OCI-LY3 (cell line): ENCODE measurements at regions not wholly inside any gene's neighbourhood (a gene's known extent, or its start where the extent isn't known, plus 50 kb on each side); places are given as distances from the start of the nearest gene placed in this dataset.

ENCODE experiments used
- H2AFZ ChIP-seq: fragments of 200-600, 300-600 bp; shearing (Covaris generic); 2 replicates; pipeline ENCODE4 v1.6.0; 2014; ENCODE audit warnings: antibody characterized with exemption, low read depth, low read length
- H3K27ac ChIP-seq: fragments of 200-600, 300-600 bp; sonication (generic); 2 replicates; pipeline ENCODE4 v1.5.1; 2014; ENCODE audit warnings: mild to moderate bottlenecking, low read length, moderate library complexity, mixed read lengths
- H3K27me3 ChIP-seq: fragments of 200-600, 300-600 bp; sonication (generic); 2 replicates; pipeline ENCODE4 v1.6.1; 2014; ENCODE audit warnings: low read depth, low read length, mixed read lengths
- H3K36me3 ChIP-seq: fragments of 200-600, 300-600 bp; sonication (generic); replicated peaks from 2 replicates; pipeline ENCODE3; 2014; ENCODE audit warnings: low read depth, low read length, mixed read lengths
- H3K4me1 ChIP-seq: fragments of 300-600, 200-600 bp; sonication (generic); 2 replicates; pipeline ENCODE4 v1.6.1; 2014; ENCODE audit warnings: low read length, mixed read lengths
- H3K4me2 ChIP-seq: fragments of 200-600, 300-600 bp; sonication (generic); 2 replicates; pipeline ENCODE4 v1.6.1; 2014; ENCODE audit warnings: low read length, mixed read lengths
- H3K4me3 ChIP-seq: fragments of 300-600, 200-600 bp; sonication (generic); 2 replicates; pipeline ENCODE4 v1.5.1; 2014; ENCODE audit warnings: antibody characterized with exemption, mild to moderate bottlenecking, low read length, moderate library complexity
- H3K79me2 ChIP-seq: fragments of 300-600, 200-600 bp; shearing (Covaris generic); 2 replicates; pipeline ENCODE4 v1.6.1; 2014; ENCODE audit warnings: mild to moderate bottlenecking, low read length, mixed read lengths
- H3K9ac ChIP-seq: fragments of 300-600, 200-600 bp; shearing (Covaris generic); 2 replicates; pipeline ENCODE4 v1.6.0; 2014; ENCODE audit warnings: mild to moderate bottlenecking, low read length, moderate library complexity
- H3K9me3 ChIP-seq: fragments of 200-600, 300-600 bp; shearing (Covaris generic); 2 replicates; pipeline ENCODE4 v1.6.1; 2014; ENCODE audit warnings: low read length, mixed read lengths; ENCODE audit not compliant: insufficient read depth
- H4K20me1 ChIP-seq: fragments of 200-600, 300-600 bp; sonication (generic); 2 replicates; pipeline ENCODE4 v1.6.1; 2016; ENCODE audit warnings: low read length, mixed read lengths; ENCODE audit not compliant: insufficient read depth
- EZH2phosphoT487 ChIP-seq: fragments of 200-600 bp; shearing (Covaris generic); IDR thresholded peaks from 2 replicates; pipeline ENCODE4 v1.6.1; 2018; ENCODE audit warnings: antibody characterized with exemption, mixed run types, low read depth
- TF ChIP-seq, protein P1 (sequence below): fragments of 200-600, 300-600 bp; sonication (generic); IDR thresholded peaks from 2 replicates; pipeline ENCODE4 v1.5.1; 2014; ENCODE audit warnings: antibody characterized with exemption, low read length, low read depth

GRCh38 chr9:84419031-84419602 is 78.6 kb upstream of the SLC28A3 start:
- Histone ChIP-seq H4K20me1 (no peaks in the 10 kb centered on the region), H3K27ac (no peak overlapping the region), H3K27me3 (no peaks in the 10 kb centered on the region; the same call in 1 of the 2 replicates), H3K4me3 (no peak overlapping the region), H3K9me3 (peaks cover 4% of the 10 kb centered on the region; the same call in 1 of the 2 replicates), H2AFZ (no peak overlapping the region), H3K9ac (no peak overlapping the region), H3K36me3 (no peaks in the 10 kb centered on the region), H3K4me1 (no peaks in the 10 kb centered on the region), H3K4me2 (no peak overlapping the region), H3K79me2 (no peaks in the 10 kb centered on the region)
- TF ChIP-seq, protein P1, sequence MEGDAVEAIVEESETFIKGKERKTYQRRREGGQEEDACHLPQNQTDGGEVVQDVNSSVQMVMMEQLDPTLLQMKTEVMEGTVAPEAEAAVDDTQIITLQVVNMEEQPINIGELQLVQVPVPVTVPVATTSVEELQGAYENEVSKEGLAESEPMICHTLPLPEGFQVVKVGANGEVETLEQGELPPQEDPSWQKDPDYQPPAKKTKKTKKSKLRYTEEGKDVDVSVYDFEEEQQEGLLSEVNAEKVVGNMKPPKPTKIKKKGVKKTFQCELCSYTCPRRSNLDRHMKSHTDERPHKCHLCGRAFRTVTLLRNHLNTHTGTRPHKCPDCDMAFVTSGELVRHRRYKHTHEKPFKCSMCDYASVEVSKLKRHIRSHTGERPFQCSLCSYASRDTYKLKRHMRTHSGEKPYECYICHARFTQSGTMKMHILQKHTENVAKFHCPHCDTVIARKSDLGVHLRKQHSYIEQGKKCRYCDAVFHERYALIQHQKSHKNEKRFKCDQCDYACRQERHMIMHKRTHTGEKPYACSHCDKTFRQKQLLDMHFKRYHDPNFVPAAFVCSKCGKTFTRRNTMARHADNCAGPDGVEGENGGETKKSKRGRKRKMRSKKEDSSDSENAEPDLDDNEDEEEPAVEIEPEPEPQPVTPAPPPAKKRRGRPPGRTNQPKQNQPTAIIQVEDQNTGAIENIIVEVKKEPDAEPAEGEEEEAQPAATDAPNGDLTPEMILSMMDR = peak; percentile 15; the same call in 1 of the 2 replicates
- TF ChIP-seq EZH2phosphoT487 = no peak

GRCh38 chr9:84424931-84425330 is 84.4 kb upstream of the SLC28A3 start:
- TF ChIP-seq, protein P1 = no peak
- TF ChIP-seq EZH2phosphoT487 = no peak
- Histone ChIP-seq H3K27ac (no peak overlapping the region), H3K27me3 (no peaks in the 10 kb centered on the region)

GRCh38 chr9:84432746-84433145 is 92.2 kb upstream of the SLC28A3 start:
- H3K36me3 ChIP-seq = no peaks in the 10 kb centered on the region
- H3K9me3 ChIP-seq = no peaks in the 10 kb centered on the region
- H3K27ac ChIP-seq = no peak overlapping the region
- TF ChIP-seq, protein P1 = no peak
- no peak for TF ChIP-seq EZH2phosphoT487
- H3K9ac ChIP-seq = no peak overlapping the region
- no peaks in the 10 kb centered on the region for H3K79me2 ChIP-seq
- H4K20me1 ChIP-seq = no peaks in the 10 kb centered on the region
- no peak overlapping the region for H3K4me3 ChIP-seq
- H3K4me1 ChIP-seq = no peaks in the 10 kb centered on the region
- no peak overlapping the region for H2AFZ ChIP-seq
- no peak overlapping the region for H3K4me2 ChIP-seq
- no peaks in the 10 kb centered on the region for H3K27me3 ChIP-seq

More at GRCh38 chr9:84424931-84425330, 84.4 kb upstream of the SLC28A3 start:
- no peaks in the 10 kb centered on the region for H4K20me1 ChIP-seq
- no peaks in the 10 kb centered on the region for H3K36me3 ChIP-seq
- no peaks in the 10 kb centered on the region for H3K79me2 ChIP-seq
- no peak overlapping the region for H2AFZ ChIP-seq
- H3K4me1 ChIP-seq = no peaks in the 10 kb centered on the region
- H3K4me3 ChIP-seq = no peak overlapping the region
- H3K9ac ChIP-seq = no peak overlapping the region
- H3K9me3 ChIP-seq = peaks cover 4% of the 10 kb centered on the region; the same call in 1 of the 2 replicates
- H3K4me2 ChIP-seq = no peak overlapping the region

- TF ChIP-seq EZH2phosphoT487 = no peak
- TF ChIP-seq, protein P1 = no peak
- Histone ChIP-seq H3K4me1 (no peaks in the 10 kb centered on the region), H3K36me3 (no peaks in the 10 kb centered on the region), H3K4me3 (no peak overlapping the region), H3K9ac (no peak overlapping the region), H3K4me2 (no peak overlapping the region), H3K9me3 (no peaks in the 10 kb centered on the region), H4K20me1 (no peaks in the 10 kb centered on the region), H3K27ac (no peak overlapping the region), H3K79me2 (no peaks in the 10 kb centered on the region), H2AFZ (no peak overlapping the region), H3K27me3 (no peaks in the 10 kb centered on the region)
Observed at GRCh38 chr9:84435902-84436301, 95.3 kb upstream of the SLC28A3 start.
